Loucy (cell line): ENCODE measurements at regions not wholly inside any gene's neighbourhood (a gene's known extent, or its start where the extent isn't known, plus 50 kb on each side); places are given as distances from the start of the nearest gene placed in this dataset.
"Not testable (repeated sequence)": the region's sequence is repeated elsewhere in the genome, so short reads cannot be mapped to it uniquely, and the experiment has no call there.

Source experiments
- H2AFZ ChIP-seq: fragments of 200-600 bp; sonication (generic); 2 replicates; pipeline ENCODE4 v1.6.0; 2016; ENCODE audit warnings: antibody characterized with exemption, mild to moderate bottlenecking, low read length, moderate library complexity
- H3F3A ChIP-seq: fragments of 200-600 bp; 2 replicates; pipeline ENCODE4 v1.6.0; 2016; ENCODE audit warnings: antibody characterized with exemption, low read depth, mild to moderate bottlenecking
- H3K27me3 ChIP-seq: fragments of 200-600 bp; sonication (generic); 2 replicates; pipeline ENCODE4 v1.6.1; 2014; ENCODE audit warnings: low read length, mild to moderate bottlenecking; ENCODE audit not compliant: insufficient read depth, poor library complexity, severe bottlenecking
- H3K36me3 ChIP-seq: fragments of 200-600 bp; sonication (generic); 2 replicates; pipeline ENCODE4 v1.6.1; 2016; ENCODE audit warnings: low read length; ENCODE audit not compliant: insufficient read depth
- H3K4me1 ChIP-seq: fragments of 200-600 bp; sonication (generic); 2 replicates; pipeline ENCODE4 v1.5.1; 2014; ENCODE audit warnings: low read length, mild to moderate bottlenecking; ENCODE audit not compliant: insufficient read depth, poor library complexity, severe bottlenecking
- H3K4me2 ChIP-seq: fragments of 200-600 bp; sonication (generic); 2 replicates; pipeline ENCODE4 v1.6.0; 2014; ENCODE audit warnings: antibody characterized with exemption, low read length, low read depth, mild to moderate bottlenecking; ENCODE audit not compliant: poor library complexity, severe bottlenecking
- H3K4me3 ChIP-seq: fragments of 200-600 bp; sonication (generic); 2 replicates; pipeline ENCODE4 v1.5.1; 2014; ENCODE audit warnings: low read length, mild to moderate bottlenecking, mixed read lengths; ENCODE audit not compliant: poor library complexity, severe bottlenecking
- H3K79me2 ChIP-seq: fragments of 200-600 bp; sonication (generic); 2 replicates; pipeline ENCODE4 v1.6.1; 2014; ENCODE audit warnings: low read length; ENCODE audit not compliant: insufficient read depth
- H3K9ac ChIP-seq: fragments of 200-600 bp; sonication (generic); 2 replicates; pipeline ENCODE4 v1.6.0; 2014; ENCODE audit warnings: mild to moderate bottlenecking, low read depth, low read length, moderate library complexity; ENCODE audit not compliant: poor library complexity, severe bottlenecking
- H3K9me2 ChIP-seq: fragments of 200-600 bp; sonication (generic); replicated peaks from 2 replicates; pipeline ENCODE4 v1.6.1; 2016; ENCODE audit warnings: low read depth, low read length, mixed read lengths
- H3K9me3 ChIP-seq: fragments of 200-600 bp; sonication (generic); 2 replicates; pipeline ENCODE4 v1.6.1; 2014; ENCODE audit warnings: mild to moderate bottlenecking, antibody characterized with exemption, low read length, low read depth; ENCODE audit not compliant: insufficient read depth
- H4K20me1 ChIP-seq: fragments of 200-600 bp; sonication (generic); 2 replicates; pipeline ENCODE4 v1.6.0; 2014; ENCODE audit warnings: antibody characterized with exemption, low read length, mild to moderate bottlenecking; ENCODE audit not compliant: insufficient read depth, poor library complexity, severe bottlenecking
- CTCF ChIP-seq: fragments of 200-600 bp; sonication (generic); conservative IDR thresholded peaks from 2 replicates; pipeline ENCODE4 v1.5.1; 2014; ENCODE audit warnings: mild to moderate bottlenecking, antibody characterized with exemption, low read length
- EZH2phosphoT487 ChIP-seq: fragments of 200-600 bp; IDR thresholded peaks from 2 replicates; pipeline ENCODE4 v1.6.1; 2018; ENCODE audit warnings: antibody characterized with exemption, mild to moderate bottlenecking, moderate library complexity, borderline replicate concordance

GRCh38 chr6:112883095-112883494 lies 536.0 kb downstream of the RFPL4B start:
- no peak overlapping the region for H3K4me2 ChIP-seq
- no peaks in the 10 kb centered on the region for H3K79me2 ChIP-seq
- no peaks in the 10 kb centered on the region for H3K27me3 ChIP-seq
- H3K9ac ChIP-seq: no peak overlapping the region
- H3K4me3 ChIP-seq: no peak overlapping the region
- no peaks in the 10 kb centered on the region for H3K4me1 ChIP-seq
- TF ChIP-seq EZH2phosphoT487 (no peak), CTCF (no peak)
- no peaks in the 10 kb centered on the region for H3K36me3 ChIP-seq
- H3K9me3 ChIP-seq: no peaks in the 10 kb centered on the region
- no peaks in the 10 kb centered on the region for H3F3A ChIP-seq
- no peaks in the 10 kb centered on the region for H4K20me1 ChIP-seq
- H3K9me2 ChIP-seq: no peaks in the 10 kb centered on the region
- no peak overlapping the region for H2AFZ ChIP-seq

- Histone ChIP-seq H3K79me2 (no peaks in the 10 kb centered on the region), H3K9me3 (no peaks in the 10 kb centered on the region), H4K20me1 (no peaks in the 10 kb centered on the region), H3K27me3 (no peaks in the 10 kb centered on the region), H3K9ac (no peak overlapping the region), H3K9me2 (no peaks in the 10 kb centered on the region), H3K4me1 (no peaks in the 10 kb centered on the region), H3K36me3 (no peaks in the 10 kb centered on the region), H3K4me3 (no peak overlapping the region), H3F3A (no peaks in the 10 kb centered on the region), H3K4me2 (no peak overlapping the region), H2AFZ (no peak overlapping the region)
- TF ChIP-seq EZH2phosphoT487 (no peak), CTCF (no peak)
Observed at GRCh38 chr6:112886415-112886814, 539.3 kb downstream of the RFPL4B start.

- H3K4me3 ChIP-seq: not testable (repeated sequence)
Observed at GRCh38 chr6:112887424-112887823, 540.3 kb downstream of the RFPL4B start.

GRCh38 chr6:112899541-112899940 lies 552.4 kb downstream of the RFPL4B start:
- no peaks in the 10 kb centered on the region for H3K27me3 ChIP-seq
- no peaks in the 10 kb centered on the region for H3K36me3 ChIP-seq
- H3K9ac ChIP-seq: no peak overlapping the region
- TF ChIP-seq CTCF (no peak), EZH2phosphoT487 (no peak)
- H3F3A ChIP-seq: no peaks in the 10 kb centered on the region
- no peak overlapping the region for H3K4me2 ChIP-seq
- H3K4me3 ChIP-seq: no peak overlapping the region
- H3K4me1 ChIP-seq: no peaks in the 10 kb centered on the region
- H2AFZ ChIP-seq: no peak overlapping the region
- H3K79me2 ChIP-seq: no peaks in the 10 kb centered on the region
- H3K9me3 ChIP-seq: no peaks in the 10 kb centered on the region
- H4K20me1 ChIP-seq: no peaks in the 10 kb centered on the region
- H3K9me2 ChIP-seq: no peaks in the 10 kb centered on the region

More at GRCh38 chr6:112887424-112887823, 540.3 kb downstream of the RFPL4B start:
- not testable (repeated sequence) for H3K27me3 ChIP-seq, H3K9me3 ChIP-seq, H3K4me1 ChIP-seq, H4K20me1 ChIP-seq, H3K9me2 ChIP-seq, H3K36me3 ChIP-seq, H3F3A ChIP-seq, H3K79me2 ChIP-seq, H2AFZ ChIP-seq, H3K9ac ChIP-seq, H3K4me2 ChIP-seq
